Daoy (cell line): ENCODE measurements at regions not wholly inside any gene's neighbourhood (a gene's known extent, or its start where the extent isn't known, plus 50 kb on each side); places are given as distances from the start of the nearest gene placed in this dataset.
"Not testable (repeated sequence)": the region's sequence is repeated elsewhere in the genome, so short reads cannot be mapped to it uniquely, and the experiment has no call there.

Source experiments
- DNase-seq: peaks from one replicate; pipeline ENCODE4 v3.0.0-alpha.2; 2015; ENCODE audit warnings: low read depth

GRCh38 chr7:131937868-131938267 is 381.4 kb upstream of the PODXL start:
- no peak for DNase-seq

- no peak for DNase-seq
Measured at GRCh38 chr7:131935180-131935579, 378.8 kb upstream of the PODXL start.

GRCh38 chr7:131934452-131934851 is 378.0 kb upstream of the PODXL start:
- DNase-seq: no peak

DNA sequence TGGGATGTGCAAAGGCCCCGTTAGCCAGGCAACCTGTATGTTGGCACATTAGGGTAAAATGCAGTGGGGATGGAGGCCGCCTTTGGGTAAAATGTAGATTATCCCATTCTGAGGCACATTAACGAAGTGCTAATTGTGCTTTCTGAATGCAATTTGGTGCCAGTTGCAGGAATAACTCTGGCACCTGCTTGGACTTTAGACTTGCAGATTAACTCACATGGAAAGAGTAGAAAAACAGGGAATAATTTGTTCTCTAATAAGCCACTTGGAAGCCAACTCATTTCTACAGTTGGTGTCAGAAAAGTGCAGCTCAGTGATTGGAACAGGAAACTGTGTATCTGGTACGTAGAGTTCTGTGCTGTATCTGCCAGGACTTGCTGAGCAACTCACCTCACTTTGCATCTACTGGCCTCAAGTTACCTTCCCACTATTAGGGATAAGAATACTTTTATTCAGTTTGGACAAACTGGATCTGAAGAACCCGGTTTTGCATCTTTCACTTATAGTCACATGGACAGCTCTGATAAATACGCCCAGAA is 377.4 kb upstream of the PODXL start:
- DNase-seq: no peak

- not testable (repeated sequence) for DNase-seq
Measured at GRCh38 chr7:131933219-131933618, 376.8 kb upstream of the PODXL start.

- DNase-seq: no peak
Measured at GRCh38 chr7:131932271-131932670, 375.8 kb upstream of the PODXL start.

- peak; percentile 83 for DNase-seq
Measured at GRCh38 chr7:131931370-131931769, 374.9 kb upstream of the PODXL start.

DNA sequence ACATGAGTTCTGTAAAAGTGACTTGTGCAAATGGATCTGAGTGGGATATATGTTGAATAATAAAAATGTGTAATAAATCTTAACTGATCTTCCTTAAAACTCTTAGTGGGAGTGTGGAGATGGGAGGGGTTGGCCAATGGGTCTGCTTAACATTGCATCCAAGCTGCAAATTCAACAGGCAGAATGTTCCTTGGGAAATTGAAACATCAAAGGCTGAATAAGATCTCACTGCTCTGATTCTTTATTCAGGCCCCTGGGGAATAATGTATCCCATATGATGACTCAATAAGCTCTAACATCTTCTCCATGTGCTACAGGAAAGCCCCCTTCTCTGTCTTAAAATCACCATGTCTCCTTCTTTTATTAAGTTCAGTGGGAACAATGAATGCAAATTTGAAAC is 373.2 kb upstream of the PODXL start:
- no peak for DNase-seq

DNA sequence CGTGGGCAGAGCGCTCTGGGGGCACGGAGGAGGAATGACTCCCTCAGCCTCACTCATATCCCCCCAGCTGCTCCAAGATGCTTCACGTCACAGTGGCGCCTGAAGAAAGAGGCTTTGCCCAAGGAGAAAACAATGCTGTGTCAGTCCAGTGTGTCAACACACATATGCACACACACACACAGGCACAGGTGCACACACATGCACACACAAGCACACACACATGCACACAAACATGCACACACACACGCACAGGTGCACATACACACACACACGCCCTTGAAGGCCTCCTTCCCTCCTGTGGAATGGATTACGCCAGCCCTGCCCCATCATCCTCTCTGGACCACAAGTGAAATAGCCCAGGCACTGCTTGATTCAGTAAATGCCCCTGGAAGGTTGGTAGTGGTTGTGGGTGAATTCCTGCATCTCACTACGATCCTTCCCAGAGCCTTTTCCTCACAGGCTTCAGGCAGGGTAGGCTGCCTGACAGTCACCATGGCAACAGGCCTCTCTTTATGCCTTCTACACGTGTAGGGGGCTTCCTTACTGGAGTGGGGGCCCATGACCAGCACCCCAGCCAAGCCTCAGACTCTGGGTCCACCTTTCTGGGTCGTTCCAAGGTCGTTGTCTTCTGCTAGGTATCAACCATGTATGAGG is 371.5 kb upstream of the PODXL start:
- no peak for DNase-seq

DNA sequence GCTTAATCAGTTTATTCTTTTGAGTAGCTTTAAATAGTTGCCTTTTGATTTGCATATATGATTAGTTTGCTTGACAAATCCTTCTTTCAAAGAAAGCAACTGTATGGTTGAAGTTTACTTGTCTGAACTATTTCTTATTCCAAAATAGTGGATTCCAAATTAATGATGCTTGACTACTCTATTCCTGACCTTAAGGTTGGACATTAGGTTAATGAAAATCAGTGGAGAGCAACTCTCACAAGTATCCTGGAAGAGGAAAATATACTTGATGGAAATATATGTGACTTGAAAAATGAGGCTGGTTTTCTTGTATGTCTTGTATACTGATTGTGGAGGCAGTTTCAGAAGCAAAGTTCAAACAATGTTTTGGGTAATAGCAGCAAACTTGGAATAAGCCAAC is 369.2 kb upstream of the PODXL start:
- no peak for DNase-seq

DNA sequence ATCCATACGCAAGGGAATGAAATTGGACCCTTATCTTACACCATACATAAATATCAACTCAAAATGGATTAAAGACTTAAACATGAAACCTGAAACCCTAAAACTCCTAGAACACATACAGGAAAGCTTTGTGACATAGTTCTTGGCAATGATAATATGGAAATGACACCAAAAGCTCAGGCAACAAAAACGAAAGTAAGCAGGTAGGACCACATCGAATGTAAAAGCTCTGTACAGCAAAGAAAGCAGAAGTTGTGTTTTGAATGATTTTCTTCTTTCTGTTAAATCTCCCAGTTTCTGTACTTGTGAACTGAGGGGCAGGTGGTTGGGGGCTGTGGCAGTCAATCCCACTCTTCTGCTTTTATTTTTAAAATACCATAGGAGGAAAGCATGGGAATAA is 368.4 kb upstream of the PODXL start:
- DNase-seq: no peak

- DNase-seq: not testable (repeated sequence)
Measured at GRCh38 chr7:131922948-131923347, 366.5 kb upstream of the PODXL start.

- DNase-seq: peak; percentile 53
Measured at GRCh38 chr7:131921016-131921415, 364.6 kb upstream of the PODXL start.

DNA sequence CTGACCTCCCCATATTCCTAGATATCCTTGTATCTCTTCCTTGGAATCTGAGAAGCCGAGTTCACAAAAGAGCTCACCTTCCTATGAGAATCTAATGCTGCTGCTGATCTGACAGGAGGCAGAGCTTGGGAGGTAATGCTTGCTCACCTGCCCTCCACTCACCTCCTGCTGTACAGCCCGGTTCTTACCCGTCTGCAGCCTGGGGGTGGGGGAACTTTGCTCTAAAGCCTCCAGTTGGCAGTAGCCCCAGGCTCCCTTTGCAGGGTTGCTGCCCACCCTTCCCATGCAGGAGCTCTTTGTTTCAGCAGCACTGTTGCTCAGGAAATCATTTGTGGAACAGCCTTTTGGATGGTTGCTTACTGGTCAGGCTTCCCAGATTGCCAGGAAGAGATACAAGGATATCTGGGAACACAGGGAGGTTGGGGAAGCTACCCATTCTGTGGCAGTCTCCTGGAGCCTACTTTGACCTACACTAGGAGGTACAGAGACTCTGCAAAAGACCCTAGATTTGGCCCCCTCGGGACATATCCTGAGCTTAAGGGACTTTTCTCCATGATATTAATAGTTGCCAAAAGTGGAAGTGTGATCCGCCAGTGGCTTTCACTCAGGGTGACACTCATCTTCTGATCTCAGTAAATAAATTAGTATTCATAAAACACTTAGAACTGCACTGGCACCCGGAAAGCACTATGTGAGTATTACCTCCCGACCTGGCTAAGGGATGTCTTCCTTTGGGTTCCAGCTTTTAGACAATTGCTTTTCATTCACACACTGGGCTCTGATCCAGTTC is 363.7 kb upstream of the PODXL start:
- no peak for DNase-seq

GRCh38 chr7:131911112-131911511 is 354.7 kb upstream of the PODXL start:
- DNase-seq: no peak

- DNase-seq: no peak
Measured at GRCh38 chr7:131909151-131909768, 352.8 kb upstream of the PODXL start.

DNA sequence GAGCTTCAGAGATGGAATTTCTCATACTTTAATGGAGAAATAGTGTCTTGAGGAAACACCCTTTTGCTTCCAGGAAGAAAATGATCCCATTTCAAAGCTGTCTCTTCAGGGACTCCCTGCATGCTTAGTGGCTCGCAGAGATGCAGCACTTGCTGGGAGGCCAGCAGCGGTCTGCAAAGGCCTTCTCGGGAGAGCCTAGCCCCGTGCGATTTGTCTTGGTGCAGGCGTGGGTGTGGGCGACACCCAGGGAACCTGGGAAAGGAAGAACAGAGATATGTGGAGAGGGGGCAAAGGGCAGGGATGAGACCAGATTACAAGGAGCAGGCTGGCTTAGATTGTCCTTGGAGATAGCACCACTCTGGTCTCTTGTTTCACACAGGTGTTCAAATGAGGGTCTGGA is 352.3 kb upstream of the PODXL start:
- DNase-seq: no peak

DNA sequence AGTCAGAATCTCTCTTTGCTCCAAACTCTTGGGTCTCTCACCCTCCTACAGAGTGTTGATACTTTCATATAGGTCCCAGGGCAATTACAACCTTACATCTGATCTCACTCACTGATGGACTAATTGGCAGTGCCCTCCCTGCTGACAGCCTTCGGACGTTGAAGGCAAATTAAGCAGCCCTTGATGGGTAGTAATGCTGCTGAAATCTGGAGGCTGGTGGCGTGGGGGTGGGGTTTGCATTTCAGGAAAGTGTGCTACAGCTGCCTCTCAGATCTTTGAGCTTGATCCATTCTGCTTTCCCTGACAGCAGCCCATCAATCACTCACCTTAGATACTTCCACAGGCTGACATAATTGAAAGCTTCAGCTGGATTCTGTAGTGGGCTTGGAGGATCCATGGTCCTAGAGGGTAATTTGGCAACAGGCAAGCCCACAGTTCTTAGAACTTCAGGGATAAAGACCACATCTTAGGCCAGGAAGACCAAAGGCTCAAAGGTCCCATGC is 349.1 kb upstream of the PODXL start:
- DNase-seq: no peak

DNA sequence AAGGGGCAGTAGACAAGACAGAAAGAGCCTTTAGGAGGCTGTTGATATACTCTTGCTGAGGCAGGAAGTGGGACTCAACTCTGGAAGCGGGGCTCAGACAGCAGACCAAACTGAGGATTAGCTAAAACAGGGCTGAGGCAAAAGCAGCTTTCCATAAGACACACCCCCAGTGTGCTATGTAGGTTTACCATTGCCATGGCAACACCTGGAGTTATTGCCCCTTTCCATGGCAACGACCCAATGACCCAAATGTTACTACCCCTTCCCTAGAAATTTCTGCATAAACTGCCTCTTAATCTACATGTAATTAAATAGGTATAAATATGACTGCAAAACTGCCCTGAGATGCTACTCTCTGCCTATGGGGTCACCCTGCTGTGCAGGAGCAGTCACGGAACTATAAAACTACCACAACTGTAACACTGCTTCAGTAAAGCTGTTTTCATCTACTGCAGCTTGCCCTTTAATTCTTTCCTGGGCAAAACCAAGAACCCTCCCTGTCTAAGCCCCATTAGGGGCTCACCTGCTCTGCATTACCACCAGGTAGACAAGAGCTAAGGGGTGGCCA is 348.4 kb upstream of the PODXL start:
- no peak for DNase-seq

GRCh38 chr7:131903315-131903714 is 346.9 kb upstream of the PODXL start:
- no peak for DNase-seq

DNA sequence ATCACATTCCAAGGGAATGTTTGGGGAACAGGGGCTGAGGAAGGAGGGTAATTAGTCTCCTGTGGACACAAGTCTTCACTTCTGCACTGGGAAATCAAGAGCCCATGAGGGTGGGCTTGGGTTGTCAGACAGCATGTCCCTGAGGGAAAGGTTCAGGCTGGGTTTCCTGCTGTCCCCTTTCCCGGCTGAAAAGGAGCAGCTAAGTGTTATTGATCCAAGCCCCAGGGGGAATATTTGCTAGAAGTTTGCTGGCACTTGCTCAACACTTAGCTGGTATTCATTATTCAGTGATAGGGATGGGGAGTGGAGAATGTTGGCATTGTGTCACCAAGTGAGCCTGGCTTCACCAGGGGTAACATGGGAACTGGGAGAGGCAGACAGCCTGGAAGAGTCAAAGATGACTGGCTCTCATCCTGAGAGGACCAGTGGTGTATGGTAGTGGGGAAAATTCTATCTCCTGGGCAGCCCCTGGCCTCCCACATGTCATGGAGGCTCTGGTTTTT is 344.4 kb upstream of the PODXL start:
- no peak for DNase-seq
